ENCODE measurements at regions not wholly inside any gene's neighbourhood (a gene's known extent, or its start where the extent isn't known, plus 50 kb on each side); places are given as distances from the start of the nearest gene placed in this dataset.
"Not testable (repeated sequence)": the region's sequence is repeated elsewhere in the genome, so short reads cannot be mapped to it uniquely, and the experiment has no call there.

DNA sequence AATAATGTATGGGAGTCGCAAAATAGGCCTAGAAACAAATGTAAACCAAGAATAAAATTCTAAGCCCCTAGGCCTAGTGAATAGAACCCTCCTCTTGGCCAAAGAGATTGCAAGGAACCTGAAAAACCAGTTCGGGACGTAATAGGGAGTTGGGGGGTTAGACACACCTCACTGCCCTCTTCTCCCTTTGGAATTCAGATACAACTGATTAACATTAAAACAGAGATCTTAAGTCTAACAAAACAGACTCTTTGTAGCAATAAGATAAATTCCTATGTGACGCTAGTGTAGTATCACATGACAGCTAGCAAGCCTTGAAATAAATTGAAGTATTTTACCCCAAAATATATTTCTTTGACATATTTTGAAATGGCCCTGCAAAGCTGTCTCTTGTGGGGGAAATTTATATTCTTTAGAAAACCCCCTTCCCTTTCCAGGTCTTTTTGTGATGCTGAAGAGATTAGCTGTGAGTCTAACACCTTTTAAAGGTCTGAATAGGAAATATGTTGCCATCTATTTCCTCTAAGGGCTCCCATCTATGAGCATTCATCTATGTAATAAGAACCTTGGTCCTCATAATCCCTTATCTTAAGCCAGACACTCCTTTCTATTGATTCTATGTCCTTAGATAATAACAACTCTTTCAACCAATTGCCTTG lies 623.4 kb upstream of the NRG3 start:
- TF ChIP-seq, protein P1, sequence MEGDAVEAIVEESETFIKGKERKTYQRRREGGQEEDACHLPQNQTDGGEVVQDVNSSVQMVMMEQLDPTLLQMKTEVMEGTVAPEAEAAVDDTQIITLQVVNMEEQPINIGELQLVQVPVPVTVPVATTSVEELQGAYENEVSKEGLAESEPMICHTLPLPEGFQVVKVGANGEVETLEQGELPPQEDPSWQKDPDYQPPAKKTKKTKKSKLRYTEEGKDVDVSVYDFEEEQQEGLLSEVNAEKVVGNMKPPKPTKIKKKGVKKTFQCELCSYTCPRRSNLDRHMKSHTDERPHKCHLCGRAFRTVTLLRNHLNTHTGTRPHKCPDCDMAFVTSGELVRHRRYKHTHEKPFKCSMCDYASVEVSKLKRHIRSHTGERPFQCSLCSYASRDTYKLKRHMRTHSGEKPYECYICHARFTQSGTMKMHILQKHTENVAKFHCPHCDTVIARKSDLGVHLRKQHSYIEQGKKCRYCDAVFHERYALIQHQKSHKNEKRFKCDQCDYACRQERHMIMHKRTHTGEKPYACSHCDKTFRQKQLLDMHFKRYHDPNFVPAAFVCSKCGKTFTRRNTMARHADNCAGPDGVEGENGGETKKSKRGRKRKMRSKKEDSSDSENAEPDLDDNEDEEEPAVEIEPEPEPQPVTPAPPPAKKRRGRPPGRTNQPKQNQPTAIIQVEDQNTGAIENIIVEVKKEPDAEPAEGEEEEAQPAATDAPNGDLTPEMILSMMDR (IDR thresholded peaks at IDR 0.05; ENCODE audit: control insufficient read depth, extremely low read depth, insufficient read depth): no peak
- H3K4me3 ChIP-seq (ENCODE audit: low read depth, low read length): no peak overlapping the region
- DNase-seq (ENCODE audit: low read depth): no peak

DNA sequence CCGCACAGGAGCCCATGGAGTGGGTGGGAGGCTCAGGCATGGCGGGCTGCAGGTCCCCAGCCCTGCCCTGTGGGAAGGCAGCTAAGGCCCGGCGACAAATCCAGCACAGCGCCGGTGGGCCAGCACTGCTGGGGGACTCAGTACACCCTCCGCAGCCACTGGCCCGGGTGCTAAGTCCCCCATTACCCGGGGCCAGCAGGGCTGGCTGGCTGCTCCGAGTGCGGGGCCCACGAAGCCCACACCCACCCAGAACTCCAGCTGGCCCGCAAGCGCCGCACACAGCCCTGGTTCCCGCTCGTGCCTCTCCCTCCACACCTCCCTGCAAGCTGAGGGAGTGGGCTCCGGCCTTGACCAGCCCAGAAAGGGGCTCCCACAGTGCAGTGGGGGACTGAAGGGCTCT lies 610.0 kb upstream of the NRG3 start:
- not testable (repeated sequence) for DNase-seq (ENCODE audit: low read depth); H3K4me3 ChIP-seq (ENCODE audit: low read depth, low read length)

DNA sequence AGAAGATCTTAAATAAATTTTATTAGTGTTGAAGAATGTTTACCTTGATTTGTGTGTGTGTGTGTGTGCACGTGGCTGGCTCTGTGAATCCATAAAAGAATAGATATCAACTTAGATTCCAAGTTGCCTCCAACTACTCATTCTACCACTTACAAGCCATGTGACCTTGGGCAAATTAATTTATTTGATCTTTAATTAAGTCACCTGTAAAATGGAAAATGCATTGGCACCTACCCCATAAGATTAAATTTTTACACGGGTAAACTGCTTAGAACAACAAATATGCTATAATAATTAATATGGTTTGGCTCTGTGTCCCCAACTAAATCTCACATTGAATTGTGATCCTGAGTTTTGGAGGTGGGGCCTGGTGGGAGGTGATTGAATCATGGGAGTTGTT lies 604.9 kb upstream of the NRG3 start:
- TF ChIP-seq, protein P1 (IDR thresholded peaks at IDR 0.05; ENCODE audit: control insufficient read depth, extremely low read depth, insufficient read depth): no peak
- H3K4me3 ChIP-seq (ENCODE audit: low read depth, low read length): no peak overlapping the region
- peak; percentile 97 for DNase-seq (ENCODE audit: low read depth)

DNA sequence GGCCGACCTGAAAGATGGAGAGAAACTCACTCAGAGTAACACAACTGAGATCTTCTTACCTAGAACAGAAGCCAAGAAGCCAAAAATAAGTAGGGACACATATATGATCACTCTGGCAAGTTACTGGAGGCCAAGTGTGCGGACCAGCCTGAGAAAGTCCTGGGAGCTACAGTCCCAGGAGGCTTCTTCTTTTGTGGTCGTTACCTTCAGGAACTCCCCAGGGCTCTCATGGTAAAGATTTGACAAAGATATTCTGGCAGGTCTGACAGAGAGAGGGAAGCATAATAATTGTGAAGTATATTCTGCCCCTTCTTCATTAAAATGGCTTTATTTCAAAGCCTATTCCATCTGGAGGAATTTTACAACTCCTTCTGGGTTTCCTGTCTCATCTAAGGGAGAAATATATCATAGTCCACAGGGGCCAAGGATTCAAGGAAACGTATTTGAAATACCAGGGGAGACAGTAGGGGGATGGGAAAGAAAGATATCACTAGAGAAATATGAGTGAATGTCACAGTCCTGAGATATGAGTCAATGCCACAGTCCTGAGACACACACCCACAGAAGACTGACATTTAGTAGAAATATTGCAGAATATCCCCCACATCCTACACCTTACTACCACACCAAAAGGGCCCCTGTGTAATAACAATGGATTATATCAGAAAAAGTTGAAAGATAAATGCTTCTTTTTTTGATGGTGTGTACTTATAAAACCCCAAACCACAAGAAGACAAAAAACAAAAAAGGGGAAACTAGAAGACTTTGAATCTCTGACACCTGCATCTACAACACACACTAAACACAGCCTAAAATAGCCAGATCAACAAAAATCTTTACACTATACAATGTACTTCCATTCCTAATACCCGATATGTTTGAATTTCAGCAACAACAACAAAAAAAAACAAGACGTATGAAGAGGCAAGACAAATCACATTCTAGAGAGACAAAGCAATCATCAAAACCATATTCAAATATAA lies 594.2 kb upstream of the NRG3 start:
- DNase-seq (ENCODE audit: low read depth): no peak
- no peak overlapping the region for H3K4me3 ChIP-seq (ENCODE audit: low read depth, low read length)
- TF ChIP-seq, protein P1 (IDR thresholded peaks at IDR 0.05; ENCODE audit: control insufficient read depth, extremely low read depth, insufficient read depth): no peak

DNA sequence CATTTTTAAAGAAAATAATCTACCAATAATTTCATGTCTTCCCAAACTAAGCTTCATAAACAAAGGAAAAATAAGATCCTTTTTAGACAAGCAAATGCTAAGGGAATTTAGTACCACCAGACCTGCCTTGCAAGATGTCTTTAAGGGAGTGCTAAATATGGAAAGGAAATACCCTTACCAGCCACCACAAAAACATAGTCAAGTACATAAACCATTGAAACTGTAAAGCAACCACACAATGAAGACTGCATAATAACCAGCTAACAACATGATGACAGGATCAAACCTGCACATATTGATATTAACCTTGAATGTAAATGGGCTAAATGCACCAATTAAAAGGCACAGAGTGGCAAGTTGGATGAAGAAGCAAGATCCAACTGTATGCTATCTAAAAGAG lies 586.5 kb upstream of the NRG3 start:
- no peak overlapping the region for H3K4me3 ChIP-seq (ENCODE audit: low read depth, low read length)
- DNase-seq (ENCODE audit: low read depth): no peak
- TF ChIP-seq, protein P1 (IDR thresholded peaks at IDR 0.05; ENCODE audit: control insufficient read depth, extremely low read depth, insufficient read depth): no peak

DNA sequence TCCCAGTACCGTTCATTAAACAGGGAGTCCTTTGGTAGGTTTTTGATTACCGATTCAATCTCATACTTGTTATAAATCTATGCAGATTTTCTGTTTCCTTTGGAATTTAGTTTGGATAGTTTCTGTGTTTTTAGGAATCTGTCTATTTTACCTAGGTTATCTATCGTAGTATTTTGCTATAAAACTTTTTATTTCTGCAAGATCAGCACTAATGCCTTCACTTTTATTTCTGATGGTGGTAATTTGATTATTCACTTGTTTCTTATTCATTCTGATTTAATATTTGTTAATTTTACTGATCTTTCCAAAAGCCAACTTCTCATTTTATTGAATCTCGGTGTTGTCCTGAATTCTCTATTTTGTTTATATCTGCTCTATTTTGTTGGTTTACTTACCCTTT lies 577.7 kb upstream of the NRG3 start:
- no peak for DNase-seq (ENCODE audit: low read depth)
- peak overlapping the region; percentile 6; the same call in 1 of the 2 replicates for H3K4me3 ChIP-seq (ENCODE audit: low read depth, low read length)
- TF ChIP-seq, protein P1 (IDR thresholded peaks at IDR 0.05; ENCODE audit: control insufficient read depth, extremely low read depth, insufficient read depth): no peak

DNA sequence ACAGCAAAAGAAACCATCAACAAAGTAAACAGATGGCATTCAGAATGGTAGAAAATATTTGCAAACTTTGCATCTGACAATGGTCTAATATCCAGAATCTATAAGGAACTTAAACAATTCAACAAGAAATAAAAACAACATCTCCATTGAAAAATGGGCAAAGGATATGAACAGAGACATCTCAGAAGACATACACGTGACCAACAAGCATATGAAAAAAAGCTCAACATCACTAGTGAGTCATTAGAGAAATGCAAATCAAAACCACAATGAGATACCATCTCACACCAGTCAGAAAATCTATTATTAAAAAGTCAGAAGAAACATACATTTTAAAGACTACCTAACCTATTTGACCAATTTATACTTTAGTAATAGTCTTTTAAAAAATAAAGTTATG lies 571.3 kb upstream of the NRG3 start:
- TF ChIP-seq, protein P1 (IDR thresholded peaks at IDR 0.05; ENCODE audit: control insufficient read depth, extremely low read depth, insufficient read depth): no peak
- H3K4me3 ChIP-seq (ENCODE audit: low read depth, low read length): no peak overlapping the region
- no peak for DNase-seq (ENCODE audit: low read depth)

Data from LNCaP clone FGC (cell line).